RWPE2 (cell line): ENCODE measurements at regions not wholly inside any gene's neighbourhood (a gene's known extent, or its start where the extent isn't known, plus 50 kb on each side); places are given as distances from the start of the nearest gene placed in this dataset.

Experiments
- ATAC-seq: fragments of 200-7000 bp; cut with Tn5 transposase; 3 replicates; pipeline ENCODE4 v1.9.1; 2021; ENCODE audit warnings: low read depth
- DNase-seq: peaks from one replicate; pipeline ENCODE4 v3.0.0-alpha.2; 2020; ENCODE audit warnings: low spot score
- H3K27ac ChIP-seq: fragments of 450-650 bp; 2 replicates; pipeline ENCODE4 v1.5.1; 2017; ENCODE audit warnings: mild to moderate bottlenecking; ENCODE audit not compliant: poor library complexity, severe bottlenecking
- H3K27me3 ChIP-seq: fragments of 250-450 bp; sonication (Bioruptor Pico); 2 replicates; pipeline ENCODE4 v1.5.1; 2021; ENCODE audit warnings: mild to moderate bottlenecking, moderate library complexity; ENCODE audit not compliant: insufficient read depth, poor library complexity, severe bottlenecking
- H3K36me3 ChIP-seq: fragments of 250-450 bp; sonication (Bioruptor Pico); 2 replicates; pipeline ENCODE4 v1.5.1; 2020; ENCODE audit warnings: low read depth, mild to moderate bottlenecking, moderate library complexity
- H3K4me1 ChIP-seq: fragments of 250-450 bp; sonication (Bioruptor Pico); 2 replicates; pipeline ENCODE4 v1.5.1; 2021; ENCODE audit warnings: mild to moderate bottlenecking, moderate library complexity; ENCODE audit not compliant: insufficient read depth, poor library complexity, severe bottlenecking
- H3K4me3 ChIP-seq: fragments of 250-450 bp; sonication (Bioruptor Pico); 2 replicates; pipeline ENCODE4 v1.5.1; 2021; ENCODE audit warnings: mild to moderate bottlenecking, moderate library complexity; ENCODE audit not compliant: severe bottlenecking
- H3K9me3 ChIP-seq: fragments of 250-450 bp; sonication (Bioruptor Pico); 2 replicates; pipeline ENCODE4 v1.5.1; 2021; ENCODE audit warnings: mild to moderate bottlenecking, moderate library complexity; ENCODE audit not compliant: severe bottlenecking
- TF ChIP-seq, protein P1 (sequence below): fragments of 450-650 bp; IDR thresholded peaks from one replicate; pipeline ENCODE4 v1.5.1; 2017; ENCODE audit warnings: mild to moderate bottlenecking, moderate library complexity; ENCODE audit not compliant: poor library complexity, severe bottlenecking

GRCh38 chr20:24755411-24755922, 193.6 kb upstream of the CST7 start:
- Histone ChIP-seq H3K9me3 (no peaks in the 10 kb centered on the region), H3K4me3 (no peak overlapping the region), H3K27ac (no peak overlapping the region), H3K4me1 (peaks cover 3% of the 10 kb centered on the region), H3K27me3 (no peaks in the 10 kb centered on the region), H3K36me3 (no peaks in the 10 kb centered on the region)
- TF ChIP-seq, protein P1, sequence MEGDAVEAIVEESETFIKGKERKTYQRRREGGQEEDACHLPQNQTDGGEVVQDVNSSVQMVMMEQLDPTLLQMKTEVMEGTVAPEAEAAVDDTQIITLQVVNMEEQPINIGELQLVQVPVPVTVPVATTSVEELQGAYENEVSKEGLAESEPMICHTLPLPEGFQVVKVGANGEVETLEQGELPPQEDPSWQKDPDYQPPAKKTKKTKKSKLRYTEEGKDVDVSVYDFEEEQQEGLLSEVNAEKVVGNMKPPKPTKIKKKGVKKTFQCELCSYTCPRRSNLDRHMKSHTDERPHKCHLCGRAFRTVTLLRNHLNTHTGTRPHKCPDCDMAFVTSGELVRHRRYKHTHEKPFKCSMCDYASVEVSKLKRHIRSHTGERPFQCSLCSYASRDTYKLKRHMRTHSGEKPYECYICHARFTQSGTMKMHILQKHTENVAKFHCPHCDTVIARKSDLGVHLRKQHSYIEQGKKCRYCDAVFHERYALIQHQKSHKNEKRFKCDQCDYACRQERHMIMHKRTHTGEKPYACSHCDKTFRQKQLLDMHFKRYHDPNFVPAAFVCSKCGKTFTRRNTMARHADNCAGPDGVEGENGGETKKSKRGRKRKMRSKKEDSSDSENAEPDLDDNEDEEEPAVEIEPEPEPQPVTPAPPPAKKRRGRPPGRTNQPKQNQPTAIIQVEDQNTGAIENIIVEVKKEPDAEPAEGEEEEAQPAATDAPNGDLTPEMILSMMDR: no peak
- DNase-seq (no peak), ATAC-seq (no peak)

- no peak overlapping the region for H3K27ac ChIP-seq
- peaks cover 3% of the 10 kb centered on the region for H3K4me1 ChIP-seq
- DNase-seq (no peak), ATAC-seq (no peak)
- H3K36me3 ChIP-seq: no peaks in the 10 kb centered on the region
- no peaks in the 10 kb centered on the region for H3K27me3 ChIP-seq
- H3K4me3 ChIP-seq: no peak overlapping the region
- TF ChIP-seq, protein P1: no peak
- no peaks in the 10 kb centered on the region for H3K9me3 ChIP-seq
Observed at GRCh38 chr20:24756292-24757025, 192.6 kb upstream of the CST7 start.

- no peak overlapping the region for H3K27ac ChIP-seq
Observed at GRCh38 chr20:24761220-24762065, 187.6 kb upstream of the CST7 start.

GRCh38 chr20:24762371-24762770, 186.7 kb upstream of the CST7 start:
- H3K27ac ChIP-seq: no peak overlapping the region
- no peaks in the 10 kb centered on the region for H3K9me3 ChIP-seq
- TF ChIP-seq, protein P1: no peak
- ATAC-seq: no peak
- H3K27me3 ChIP-seq: no peaks in the 10 kb centered on the region
- no peak overlapping the region for H3K4me3 ChIP-seq
- no peaks in the 10 kb centered on the region for H3K36me3 ChIP-seq
- DNase-seq: no peak
- no peaks in the 10 kb centered on the region for H3K4me1 ChIP-seq

More at GRCh38 chr20:24761220-24762065, 187.6 kb upstream of the CST7 start:
- DNase-seq (no peak), ATAC-seq (no peak)
- Histone ChIP-seq H3K4me1 (no peaks in the 10 kb centered on the region), H3K36me3 (no peaks in the 10 kb centered on the region), H3K9me3 (no peaks in the 10 kb centered on the region), H3K27me3 (no peaks in the 10 kb centered on the region), H3K4me3 (no peak overlapping the region)
- TF ChIP-seq, protein P1: no peak
